ENCODE measurements at regions not wholly inside any gene's neighbourhood (a gene's known extent, or its start where the extent isn't known, plus 50 kb on each side); places are given as distances from the start of the nearest gene placed in this dataset.

DNA sequence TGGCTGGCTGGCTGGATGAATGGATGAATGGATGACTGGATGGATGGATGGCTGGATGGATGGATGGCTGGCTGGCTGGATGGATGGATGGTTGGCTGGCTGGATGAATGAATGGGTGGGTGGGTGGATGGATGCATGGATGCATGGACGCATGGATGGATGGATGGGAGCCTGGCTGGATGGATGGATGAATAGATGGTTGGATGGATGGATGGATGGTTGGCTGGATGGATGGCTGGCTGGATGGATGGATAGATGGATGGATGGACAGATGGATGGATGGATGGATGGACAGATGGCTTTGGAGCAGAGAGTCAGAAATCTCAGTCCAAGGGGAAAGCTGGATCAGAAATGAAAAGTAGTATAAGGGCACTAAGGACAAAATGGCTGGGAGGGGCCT, 106.4 kb upstream of the SERP2 start:
- no peak overlapping the region for H2BK120ac ChIP-seq (ENCODE audit: low read depth, low read length, poor library complexity, severe bottlenecking)
- no peak overlapping the region for H4K5ac ChIP-seq (ENCODE audit: insufficient read length, low read depth, low read length)
- H4K91ac ChIP-seq (ENCODE audit: insufficient read length, low read depth, low read length): no peak overlapping the region
- TF ChIP-seq, protein P1, sequence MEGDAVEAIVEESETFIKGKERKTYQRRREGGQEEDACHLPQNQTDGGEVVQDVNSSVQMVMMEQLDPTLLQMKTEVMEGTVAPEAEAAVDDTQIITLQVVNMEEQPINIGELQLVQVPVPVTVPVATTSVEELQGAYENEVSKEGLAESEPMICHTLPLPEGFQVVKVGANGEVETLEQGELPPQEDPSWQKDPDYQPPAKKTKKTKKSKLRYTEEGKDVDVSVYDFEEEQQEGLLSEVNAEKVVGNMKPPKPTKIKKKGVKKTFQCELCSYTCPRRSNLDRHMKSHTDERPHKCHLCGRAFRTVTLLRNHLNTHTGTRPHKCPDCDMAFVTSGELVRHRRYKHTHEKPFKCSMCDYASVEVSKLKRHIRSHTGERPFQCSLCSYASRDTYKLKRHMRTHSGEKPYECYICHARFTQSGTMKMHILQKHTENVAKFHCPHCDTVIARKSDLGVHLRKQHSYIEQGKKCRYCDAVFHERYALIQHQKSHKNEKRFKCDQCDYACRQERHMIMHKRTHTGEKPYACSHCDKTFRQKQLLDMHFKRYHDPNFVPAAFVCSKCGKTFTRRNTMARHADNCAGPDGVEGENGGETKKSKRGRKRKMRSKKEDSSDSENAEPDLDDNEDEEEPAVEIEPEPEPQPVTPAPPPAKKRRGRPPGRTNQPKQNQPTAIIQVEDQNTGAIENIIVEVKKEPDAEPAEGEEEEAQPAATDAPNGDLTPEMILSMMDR (conservative IDR thresholded peaks at IDR 0.05): no peak
- no peak overlapping the region for H4K8ac ChIP-seq (replicated peaks; ENCODE audit: insufficient read length, low read depth, low read length)
- Mint-ChIP-seq H3K4me1 (peaks cover 5 to 11% of the 10 kb centered on the region in 2 experiments; a peak in 3 of 4 replicates), H3K27me3 (ENCODE audit: low read depth) (peaks cover 4% of the 10 kb centered on the region), H3K27ac (no peak overlapping the region), H3K9me3 (peaks cover 8 to 10% of the 10 kb centered on the region in 2 experiments), H3K36me3 (ENCODE audit: insufficient read depth in 1 of 3, low read depth in 3 of 3) (peaks cover 0 to 9% (median 0%) of the 10 kb centered on the region in 3 experiments; a peak in 4 of 7 replicates), H3K4me3 (no peak overlapping the region)
- H3K27me3 ChIP-seq (ENCODE audit: insufficient read depth, low read length): no peaks in the 10 kb centered on the region
- H3K79me2 ChIP-seq (ENCODE audit: insufficient read depth, low read length): no peaks in the 10 kb centered on the region
- H3K9ac ChIP-seq (ENCODE audit: extremely low read depth, insufficient read length, low read length): no peak overlapping the region
- H2BK5ac ChIP-seq (ENCODE audit: insufficient read length, low read length): no peak overlapping the region
- H3K4me1 ChIP-seq (ENCODE audit: insufficient read depth, low read length): no peaks in the 10 kb centered on the region
- H3K4me2 ChIP-seq (ENCODE audit: insufficient read depth, insufficient read length, low read length): no peak overlapping the region
- no peak overlapping the region for H3T11ph ChIP-seq (ENCODE audit: low read length)
- no peaks in the 10 kb centered on the region for H3K9me3 ChIP-seq (ENCODE audit: control insufficient read depth, low read depth, low read length)
- no peak for DNase-seq
- H2BK15ac ChIP-seq (ENCODE audit: low read depth, low read length): no peak overlapping the region
- H2AFZ ChIP-seq (ENCODE audit: low read length): no peak overlapping the region
- no CpG with 5 or more reads among the region's 1 CpG for WGBS (ENCODE audit: extremely low coverage, insufficient read length, low lambda C conversion rate)
- H3K79me1 ChIP-seq (ENCODE audit: insufficient read depth, low read depth, low read length, poor library complexity, severe bottlenecking): no peaks in the 10 kb centered on the region
- H3K23me2 ChIP-seq (ENCODE audit: insufficient read length, low read depth, low read length, poor library complexity, severe bottlenecking): no peaks in the 10 kb centered on the region
- H2BK12ac ChIP-seq (ENCODE audit: insufficient read length, low read depth, low read length): no peak overlapping the region
- H3K23ac ChIP-seq (ENCODE audit: insufficient read length, low read depth, low read length): no peak overlapping the region
- no peaks in the 10 kb centered on the region for H4K20me1 ChIP-seq (ENCODE audit: control insufficient read depth, insufficient read depth, insufficient read length)
- no peak overlapping the region for H3K27ac ChIP-seq (ENCODE audit: insufficient read length, low read depth, low read length)
- no peak overlapping the region for H3K14ac ChIP-seq (ENCODE audit: insufficient read depth, low read length)
- no peak overlapping the region for H3K18ac ChIP-seq (ENCODE audit: insufficient read length, low read depth, low read length)
- H2AK5ac ChIP-seq (ENCODE audit: insufficient read length, low read length): no peak overlapping the region
- no peak overlapping the region for H3K56ac ChIP-seq (ENCODE audit: insufficient read length, low read depth, low read length)
- H3K4ac ChIP-seq (ENCODE audit: low read depth, low read length): no peak overlapping the region
- no peak overlapping the region for H2BK20ac ChIP-seq (ENCODE audit: low read depth, low read length, poor library complexity, severe bottlenecking)

Data from H9 (cell line).